Islet of Langerhans (tissue), 1 donor: ENCODE measurements at regions not wholly inside any gene's neighbourhood (a gene's known extent, or its start where the extent isn't known, plus 50 kb on each side); places are given as distances from the start of the nearest gene placed in this dataset.

Experiments used
- FAIRE-seq: peaks from one replicate; lab custom pipeline; 2011; peaks lifted over from hg19 to GRCh38; lab: Jason Lieb, UNC

DNA sequence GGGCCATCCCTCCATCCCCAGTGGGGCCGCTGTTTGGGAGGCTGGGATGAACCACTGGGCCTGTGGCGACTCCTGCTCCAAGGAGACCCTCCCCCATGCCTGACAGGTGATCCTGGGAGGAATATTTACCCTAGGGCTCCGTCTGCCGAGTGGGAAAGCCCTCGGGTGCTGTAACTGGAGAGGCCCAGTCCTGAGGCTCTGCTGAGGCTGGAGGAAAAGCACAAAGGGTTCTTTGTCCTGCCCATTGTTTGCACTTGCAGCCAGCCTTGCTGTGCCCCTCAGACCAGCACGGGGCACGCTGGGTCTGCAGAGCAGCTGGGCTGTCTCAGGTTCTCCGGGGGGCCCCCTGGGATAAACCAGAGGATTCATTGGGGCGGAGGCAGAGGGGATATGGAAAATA lies 321.1 kb downstream of the MN1 start:
- no peak for FAIRE-seq

DNA sequence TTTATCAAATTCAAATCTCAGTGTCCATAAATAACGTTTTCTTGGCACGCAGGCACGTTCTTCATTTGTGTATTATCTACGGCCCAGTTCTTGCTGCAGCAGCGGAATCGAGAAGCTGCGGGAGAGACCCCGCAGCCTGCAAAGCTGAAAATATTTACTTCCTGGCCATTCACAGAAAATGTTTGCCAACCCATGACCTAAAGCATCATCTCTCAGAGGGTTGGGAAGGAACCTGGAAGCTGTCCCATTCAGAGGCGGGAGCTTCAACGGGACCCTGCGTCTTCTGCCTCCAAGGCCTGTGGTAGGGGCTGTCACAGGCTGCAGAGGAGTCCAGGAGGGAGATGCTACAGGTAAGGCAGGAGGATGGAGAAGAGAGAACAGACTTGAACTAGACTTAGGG lies 319.2 kb downstream of the MN1 start:
- FAIRE-seq = no peak

DNA sequence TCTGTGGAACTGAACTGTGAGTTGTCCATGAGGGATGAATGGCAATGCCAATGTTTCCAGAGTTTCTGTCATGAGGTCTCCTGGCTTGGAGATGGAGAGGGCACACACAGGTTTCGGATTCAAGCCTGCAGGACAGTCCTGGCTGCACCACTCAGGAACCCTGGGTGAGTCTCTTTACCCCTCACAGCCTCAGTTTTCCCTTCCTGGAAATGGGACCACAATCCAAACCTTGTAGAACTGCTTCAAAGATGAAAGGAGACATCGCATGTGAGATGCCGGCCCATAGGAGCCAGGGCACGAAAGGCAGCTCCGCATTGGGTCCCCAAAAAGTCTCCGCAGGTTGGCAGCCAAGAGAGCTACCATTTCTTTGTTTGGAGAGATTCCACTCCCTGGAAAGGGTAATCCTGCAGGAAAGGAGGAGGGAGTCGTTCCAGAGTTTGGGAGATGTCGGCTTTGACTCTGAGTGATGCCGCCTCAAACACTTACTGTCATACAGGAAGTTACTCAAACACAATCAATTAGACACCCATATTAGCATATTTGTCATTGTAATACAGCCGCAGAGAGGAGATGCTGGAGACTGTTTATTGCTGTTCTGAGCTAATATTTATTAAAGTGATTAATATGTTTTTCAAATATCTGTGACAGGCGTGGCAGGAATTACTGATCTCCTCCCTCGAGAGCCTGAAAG lies 318.3 kb downstream of the MN1 start:
- no peak for FAIRE-seq

DNA sequence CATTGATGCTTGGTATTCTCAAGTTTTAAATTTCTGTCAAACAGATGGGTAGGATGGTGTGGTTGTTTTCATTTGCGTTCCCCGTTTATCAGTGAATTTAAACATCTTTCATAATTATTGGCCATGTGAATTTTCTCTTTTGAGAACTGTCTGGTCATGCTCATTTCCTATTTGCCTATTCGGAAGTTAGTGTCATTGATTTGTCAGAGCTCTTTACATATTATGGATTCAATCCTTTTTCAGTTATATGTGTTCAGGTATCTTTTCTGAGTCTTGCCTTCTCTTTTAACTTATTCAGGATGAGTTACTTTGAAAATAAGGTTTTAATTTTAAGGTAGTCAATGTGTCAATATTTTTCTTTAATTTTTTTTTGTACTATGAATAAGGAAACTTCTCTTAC lies 315.7 kb downstream of the MN1 start:
- FAIRE-seq = no peak

DNA sequence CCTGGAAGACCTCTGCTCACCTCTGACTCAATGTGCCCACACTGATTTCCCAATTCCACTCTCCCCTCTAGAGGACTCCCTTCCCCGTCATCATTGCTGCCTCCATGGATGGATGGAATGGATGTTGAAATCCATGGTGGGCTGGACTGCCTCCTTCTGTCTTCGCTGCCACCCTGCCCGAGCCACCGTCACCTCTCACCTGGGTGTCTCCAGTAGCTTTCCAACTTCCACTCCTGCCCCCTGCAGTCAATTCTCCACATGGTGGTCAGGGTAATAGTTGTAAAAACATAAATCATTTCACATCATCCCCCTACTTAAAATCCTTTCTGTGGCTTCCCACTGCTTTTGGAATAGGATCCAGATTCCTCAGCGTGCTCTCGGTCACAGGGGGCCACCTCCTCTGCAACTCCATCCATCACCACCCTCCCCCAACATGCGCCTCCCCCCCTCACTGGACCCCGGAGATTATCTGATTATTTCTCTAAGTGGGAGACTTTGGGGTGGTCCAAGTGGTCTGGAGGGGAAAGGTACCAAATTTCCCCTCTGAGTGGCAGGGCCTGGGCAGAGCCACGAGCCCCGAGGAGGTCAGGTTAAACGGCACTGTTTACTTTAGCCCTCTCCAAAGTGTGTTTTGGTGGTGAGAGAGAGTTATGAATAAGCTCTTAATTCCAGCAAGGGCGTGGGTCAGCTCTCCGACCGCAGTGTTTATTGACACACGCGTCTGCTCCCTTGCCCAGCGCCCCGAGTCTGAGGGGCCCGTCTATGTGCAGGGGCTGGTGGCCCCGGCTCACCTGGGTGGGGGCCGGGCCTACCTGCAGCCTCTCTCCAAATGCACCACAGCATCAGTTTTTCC lies 313.7 kb downstream of the MN1 start:
- no peak for FAIRE-seq

DNA sequence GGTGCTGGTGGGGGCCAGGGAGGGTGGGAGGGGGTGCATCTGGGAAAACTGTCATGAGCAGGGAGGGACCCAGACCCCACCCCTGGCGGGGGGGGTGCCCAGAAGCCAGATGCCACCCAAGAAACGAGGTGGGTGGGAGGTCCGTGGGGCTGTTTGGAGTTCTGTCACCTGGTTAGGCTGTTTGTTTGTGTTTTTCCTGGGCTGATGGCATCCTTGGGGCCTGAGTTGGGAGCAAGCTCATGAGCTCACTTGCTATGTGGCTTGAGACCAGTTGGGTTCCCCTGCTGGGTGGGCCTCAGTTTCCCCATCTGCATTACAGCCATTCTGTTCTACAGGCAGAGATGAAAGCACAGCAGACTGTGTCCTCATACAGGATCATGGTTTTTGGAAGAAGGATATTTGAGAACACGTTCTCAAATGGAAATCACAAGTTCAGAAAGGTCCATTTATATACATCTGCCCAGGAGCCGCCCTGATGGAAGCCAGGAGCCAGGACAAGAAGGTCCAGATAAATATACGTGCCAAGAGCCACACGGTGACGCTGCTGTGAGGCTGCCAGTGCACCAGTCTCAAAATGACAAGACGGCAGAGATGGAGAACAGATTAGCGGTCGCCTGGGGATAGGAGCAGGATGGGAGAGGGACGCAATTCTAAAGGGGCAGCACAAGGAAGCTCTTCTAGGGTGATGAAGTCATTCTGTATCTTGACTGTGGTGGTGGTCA lies 312.9 kb downstream of the MN1 start:
- FAIRE-seq = no peak

DNA sequence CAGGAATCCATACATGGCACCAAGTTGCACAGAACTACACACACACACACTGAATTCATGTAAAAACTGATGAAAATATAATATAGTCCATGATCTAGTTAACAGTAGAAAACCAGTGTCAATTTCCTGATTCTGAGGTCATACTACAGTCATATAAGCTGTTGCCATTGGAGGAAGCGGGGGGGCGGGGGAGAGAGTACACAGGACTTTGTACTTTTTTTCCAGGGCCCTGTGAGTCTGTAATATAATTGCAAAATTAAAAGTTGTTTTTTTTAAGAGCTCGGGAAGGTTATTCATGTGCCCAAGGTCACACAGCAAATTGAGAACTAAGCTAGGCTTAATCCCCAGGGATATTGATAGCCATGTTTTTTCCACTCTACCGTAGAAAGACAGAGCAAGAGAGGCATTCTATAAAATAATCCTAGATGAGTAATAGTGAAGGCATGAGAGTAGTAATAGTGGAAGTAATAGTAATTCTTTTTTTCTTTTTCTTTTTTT lies 312.3 kb downstream of the MN1 start:
- FAIRE-seq = no peak

DNA sequence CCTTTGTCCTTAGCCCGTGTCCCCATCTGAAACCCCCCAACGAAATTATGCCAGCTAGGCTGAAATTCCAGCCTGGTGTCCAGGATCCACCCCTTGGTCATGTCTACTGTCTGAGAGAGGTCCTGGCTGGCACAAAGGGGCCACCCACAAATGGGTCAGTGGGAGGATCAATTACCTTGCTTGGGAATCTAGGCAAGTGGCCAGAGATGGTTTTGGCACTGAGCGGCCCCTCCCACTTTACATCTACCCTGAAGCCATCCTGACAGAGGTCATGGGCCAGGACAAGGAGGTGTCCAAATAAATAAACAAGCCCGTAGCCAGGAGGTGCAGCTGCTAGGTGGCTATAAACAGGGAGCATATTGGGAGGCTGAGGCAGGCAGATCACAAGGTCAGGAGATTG lies 311.5 kb downstream of the MN1 start:
- FAIRE-seq = no peak

DNA sequence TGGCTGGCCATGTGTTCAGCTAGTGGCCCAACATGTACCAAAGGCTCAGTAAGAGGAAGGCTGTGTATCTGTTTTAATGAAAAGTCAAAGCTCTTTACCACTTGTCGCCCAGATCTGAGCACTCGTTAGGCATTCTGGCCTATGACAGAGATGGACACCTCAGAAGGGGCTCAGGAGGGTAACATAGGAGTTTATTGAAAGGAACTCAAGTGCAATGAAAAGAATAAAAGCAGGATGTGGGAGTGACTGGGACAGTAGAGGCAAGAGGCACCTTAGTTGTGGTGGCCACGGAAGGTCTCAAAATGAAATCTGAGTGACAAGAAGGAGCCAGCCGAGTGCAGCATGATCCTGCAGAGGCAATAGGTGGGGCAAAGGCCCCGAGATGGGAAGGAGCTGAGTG lies 309.7 kb downstream of the MN1 start:
- no peak for FAIRE-seq

DNA sequence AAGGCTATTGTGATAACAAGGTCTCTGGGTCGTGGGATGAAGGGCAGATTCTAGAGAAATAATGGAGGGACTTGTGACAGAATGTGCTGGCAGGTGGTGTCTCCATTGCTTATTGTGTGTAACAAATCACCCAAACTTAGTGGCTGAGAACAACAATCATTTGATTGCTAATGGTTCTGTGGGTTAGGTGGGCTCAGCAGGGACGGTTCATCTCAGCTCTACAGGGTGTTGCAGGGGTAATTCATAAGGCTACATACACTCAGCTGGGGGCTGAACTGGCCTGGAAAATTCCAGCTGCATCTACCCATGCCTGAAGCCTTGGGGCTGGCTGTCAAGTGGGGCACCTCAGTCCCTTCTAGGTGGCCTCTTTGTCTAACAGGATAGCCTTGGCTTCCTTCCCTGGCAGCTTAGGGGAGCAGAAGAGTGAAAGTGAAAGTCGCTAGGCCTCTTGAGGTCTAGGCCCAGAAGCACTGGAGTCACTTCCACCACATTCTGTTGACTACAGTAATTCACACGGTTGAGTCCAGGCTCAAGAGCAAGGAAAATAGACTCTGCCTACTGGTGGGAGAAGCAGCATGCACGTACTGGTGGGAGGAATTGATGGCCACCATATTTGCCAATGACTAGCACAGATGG lies 308.9 kb downstream of the MN1 start:
- no peak for FAIRE-seq

DNA sequence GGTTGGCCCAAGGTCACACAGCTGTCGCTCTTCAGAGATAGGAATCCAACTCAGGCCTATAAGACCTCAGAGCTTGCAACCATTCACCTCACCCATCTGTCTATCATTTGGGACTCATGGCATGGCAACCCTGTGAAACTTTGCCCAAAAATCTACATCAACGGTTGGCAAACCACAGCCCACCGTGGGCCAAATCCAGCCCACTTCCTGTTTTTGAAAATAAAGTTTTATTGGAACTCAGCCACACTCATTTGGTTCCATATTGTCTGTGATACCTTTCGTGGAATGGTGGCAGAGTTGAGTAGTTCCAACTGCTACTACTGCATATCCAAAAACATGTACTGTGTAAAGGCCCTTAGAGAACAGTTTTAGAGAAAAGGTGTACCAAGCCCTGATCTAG lies 307.8 kb downstream of the MN1 start:
- no peak for FAIRE-seq

DNA sequence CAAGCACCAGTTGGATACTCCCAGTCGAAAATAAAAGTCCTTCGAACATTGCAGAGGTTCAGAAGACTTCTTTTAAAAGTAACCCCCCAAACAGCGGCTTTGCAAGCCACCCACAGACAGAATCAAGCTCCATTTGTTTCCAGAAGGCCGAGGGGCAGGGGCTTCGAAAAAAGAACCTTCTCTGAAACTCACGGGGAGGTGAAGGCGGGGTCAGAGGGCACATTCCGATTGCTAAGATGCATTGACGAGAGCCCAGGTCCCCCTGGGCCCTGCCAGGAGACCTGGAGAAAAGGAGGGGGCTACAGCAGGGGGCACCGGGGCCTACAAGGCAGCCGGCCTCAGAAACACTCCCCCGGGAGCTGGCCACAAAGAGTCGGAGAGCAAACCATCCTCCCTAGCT lies 306.8 kb downstream of the MN1 start:
- no peak for FAIRE-seq

DNA sequence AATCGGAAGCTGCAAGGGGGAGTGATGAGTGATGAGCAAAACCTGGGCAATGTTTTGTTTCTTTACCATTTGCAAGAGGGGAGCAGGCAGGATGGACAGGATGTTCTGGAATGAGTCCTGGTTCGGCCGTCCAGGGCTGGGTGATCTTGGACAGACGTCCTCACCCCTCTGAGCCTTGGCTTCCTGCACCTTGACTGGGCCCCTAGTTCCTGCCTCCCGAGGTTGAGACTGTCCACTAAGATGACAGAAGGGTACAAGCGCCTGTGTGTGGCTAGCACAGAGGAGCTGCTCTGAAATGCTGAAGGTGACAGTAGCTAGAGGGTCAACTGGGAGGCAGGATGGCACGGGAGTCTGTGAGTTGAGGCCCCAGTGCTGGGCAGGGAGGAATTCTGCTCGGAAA lies 306.2 kb downstream of the MN1 start:
- FAIRE-seq = no peak

DNA sequence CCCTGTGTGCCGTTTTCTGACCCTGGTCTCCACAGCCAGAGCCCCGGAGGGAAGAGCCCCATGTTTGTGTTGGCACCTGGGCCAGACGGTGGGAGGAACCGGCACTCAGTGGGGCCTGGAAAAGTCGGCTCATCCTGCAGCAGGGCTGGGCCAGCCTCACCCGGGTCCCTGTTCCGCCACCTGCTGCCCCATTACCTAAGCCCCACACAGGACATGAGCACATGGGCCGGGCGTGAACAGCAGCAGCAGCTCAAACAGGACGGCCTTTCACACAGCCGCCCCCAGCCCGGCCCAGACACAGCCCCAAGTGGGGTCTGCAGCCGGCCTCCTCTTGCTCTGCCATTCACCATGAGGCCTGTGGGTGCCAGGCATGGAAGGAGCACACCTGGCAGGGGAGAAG lies 302.4 kb downstream of the MN1 start:
- no peak for FAIRE-seq

DNA sequence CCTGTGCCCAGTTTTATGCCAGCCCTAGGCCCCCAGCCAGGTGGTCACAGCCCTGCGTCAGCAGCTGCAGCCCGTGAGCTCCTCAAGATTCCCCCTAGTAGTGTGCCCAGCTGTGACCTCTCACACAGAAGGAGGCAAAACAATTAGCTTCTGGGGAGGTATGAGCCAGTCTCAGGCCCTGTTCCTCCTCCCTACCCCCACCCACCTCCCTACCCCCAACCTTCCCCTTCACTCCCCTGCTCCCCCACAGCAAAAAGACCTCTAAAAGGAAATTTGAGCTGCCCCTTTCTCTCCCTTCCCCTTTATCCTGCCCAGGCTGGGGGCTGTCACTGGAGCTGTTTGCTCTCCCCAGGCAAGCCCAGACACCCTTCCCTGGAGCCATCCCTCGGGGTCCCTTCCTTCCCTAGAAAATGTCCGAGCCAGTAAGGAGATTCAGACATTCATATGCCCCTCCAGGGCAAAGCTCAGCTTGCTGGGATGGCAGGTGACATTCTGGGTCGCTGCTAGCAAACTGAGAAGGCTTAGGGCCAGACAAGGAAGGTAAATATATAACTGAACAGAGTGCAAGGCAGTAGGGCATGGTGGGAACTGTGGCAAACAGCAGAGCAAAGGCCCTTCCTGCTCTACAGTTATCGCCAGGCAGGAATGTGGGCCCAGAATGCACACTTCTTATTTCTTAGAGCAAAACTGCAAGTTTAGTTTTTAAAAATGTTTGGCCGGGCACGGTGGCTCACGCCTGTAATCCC lies 300.2 kb downstream of the MN1 start:
- no peak for FAIRE-seq

DNA sequence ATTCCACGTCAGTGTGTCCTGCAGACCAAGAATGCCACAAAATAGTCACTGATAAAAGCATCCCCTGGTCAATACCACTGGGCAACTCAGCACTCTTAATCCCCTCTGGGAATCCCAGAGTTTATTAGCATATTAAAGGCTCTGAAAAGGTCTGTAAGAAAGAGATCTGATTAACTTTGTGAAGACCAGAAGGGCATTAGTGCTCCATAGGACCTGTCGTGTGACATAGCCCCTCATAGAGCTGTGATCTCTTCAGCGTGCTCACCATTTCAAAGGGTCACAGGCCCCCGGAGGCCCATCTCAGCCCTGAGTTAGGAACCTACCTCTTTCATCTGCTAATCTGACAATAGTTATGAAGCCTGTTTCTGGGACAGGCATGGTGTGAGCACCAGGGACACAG lies 299.2 kb downstream of the MN1 start:
- FAIRE-seq = no peak

DNA sequence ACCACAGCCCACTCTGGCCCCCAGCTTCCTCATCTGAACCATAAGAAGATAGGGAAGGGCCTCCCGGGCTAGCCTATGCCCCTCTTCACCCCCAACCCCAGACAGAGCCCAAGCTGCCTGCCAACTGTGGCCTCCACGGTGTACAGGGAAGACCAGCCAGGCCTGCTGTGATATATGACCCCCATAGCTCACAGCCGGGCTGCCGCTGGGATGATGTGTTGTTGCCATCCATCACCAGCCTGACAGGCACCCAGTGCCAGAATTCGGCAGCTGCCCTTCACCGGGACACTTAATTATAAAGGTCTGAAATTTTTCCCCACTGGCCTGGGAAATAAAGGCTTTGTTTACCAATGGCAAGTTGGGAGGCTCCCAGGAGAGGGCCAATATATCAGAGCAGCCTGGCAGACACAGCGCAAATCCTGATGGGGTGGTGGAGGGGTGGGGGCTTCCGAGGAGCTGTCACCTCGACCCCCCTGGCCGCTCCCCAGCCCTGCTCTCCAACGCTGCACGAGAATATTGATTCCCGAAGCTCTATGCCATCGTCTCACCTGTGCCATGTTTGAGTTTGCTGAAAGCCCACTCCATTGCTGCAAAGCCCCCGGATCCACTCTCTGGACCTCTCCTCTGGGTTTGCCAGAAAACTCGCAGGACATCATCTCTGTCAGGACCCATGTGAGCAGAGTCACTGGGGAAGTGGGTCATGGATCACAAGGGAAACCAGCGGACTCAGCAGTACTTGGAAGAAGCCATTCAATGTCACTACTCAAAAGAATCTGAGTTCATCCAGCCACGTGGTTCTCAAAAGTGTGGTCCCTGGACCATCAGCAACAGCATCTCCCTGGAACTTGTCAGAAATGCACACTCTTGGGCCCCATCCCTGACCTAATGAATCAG lies 296.9 kb downstream of the MN1 start:
- FAIRE-seq = no peak

DNA sequence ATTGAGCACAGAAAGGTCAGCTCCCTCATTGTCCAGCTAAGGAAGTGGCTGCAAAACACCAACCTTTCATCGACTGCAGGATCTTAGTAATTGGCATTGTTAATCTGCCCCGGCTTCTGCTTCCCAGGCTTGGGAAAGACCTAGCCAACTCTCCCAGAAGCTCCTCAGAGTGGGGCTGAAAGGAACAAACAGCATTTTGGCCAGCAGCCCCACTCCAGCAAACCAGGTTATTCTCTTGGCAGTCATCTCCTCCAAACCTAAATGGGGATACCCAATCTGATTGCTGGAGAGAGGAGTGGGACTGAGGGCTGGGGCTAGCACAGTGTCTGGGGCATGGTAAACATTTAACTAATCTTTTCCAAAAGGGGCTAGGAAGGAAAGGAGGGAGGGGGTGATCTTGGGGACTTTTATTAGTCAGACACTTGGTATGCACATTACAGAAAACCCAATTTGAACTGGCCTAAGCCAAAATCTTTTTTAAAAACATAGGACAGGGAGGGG lies 294.4 kb downstream of the MN1 start:
- FAIRE-seq = no peak

DNA sequence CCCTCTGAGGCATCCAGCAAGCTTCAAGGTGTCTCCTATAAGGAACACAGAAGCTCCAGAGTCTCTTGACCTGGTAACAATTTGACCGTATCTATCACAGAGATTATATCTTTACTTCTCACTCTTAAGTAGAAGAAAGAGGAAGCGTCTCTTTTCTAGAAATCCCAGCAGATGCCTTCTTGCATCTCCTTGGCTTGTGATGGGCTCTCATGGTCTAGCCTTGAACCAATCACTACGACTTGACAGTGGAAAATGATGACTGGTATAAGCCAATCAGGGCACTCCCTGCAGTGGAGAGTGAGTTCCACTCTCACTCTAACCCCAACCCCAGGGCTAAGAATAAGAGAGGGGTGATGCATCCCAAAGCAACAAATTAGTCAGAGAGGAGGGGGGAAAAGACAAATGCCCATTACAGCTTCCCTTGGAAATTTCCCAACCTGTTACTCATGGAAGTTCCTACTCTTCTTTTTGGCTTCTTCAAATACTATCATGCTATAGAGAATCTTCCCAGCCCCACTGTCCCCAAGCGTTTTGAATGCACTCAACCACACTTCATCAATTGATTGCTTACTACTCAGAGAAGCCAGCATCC lies 293.5 kb downstream of the MN1 start:
- no peak for FAIRE-seq
